Keratinocyte (primary cell): ENCODE measurements at regions not wholly inside any gene's neighbourhood (a gene's known extent, or its start where the extent isn't known, plus 50 kb on each side); places are given as distances from the start of the nearest gene placed in this dataset.

Experiments used
- DNase-seq: peaks from one replicate; pipeline ENCODE4 v3.0.0-alpha.2; 2011; ENCODE audit warnings: low read depth, missing footprints, low spot score
- FAIRE-seq: peaks from 2 replicates; lab custom pipeline; 2011; peaks lifted over from hg19 to GRCh38; lab: Jason Lieb, UNC
- H2AFZ ChIP-seq: 2 replicates; pipeline ENCODE4 v1.6.0; 2012; ENCODE audit warnings: low read length, control low read depth, inconsistent platforms; ENCODE audit not compliant: control insufficient read depth
- H3K27ac ChIP-seq: 2 replicates; pipeline ENCODE4 v1.5.1; 2011; ENCODE audit warnings: low read length; ENCODE audit not compliant: control insufficient read depth, insufficient read depth
- H3K27me3 ChIP-seq: 3 replicates; pipeline ENCODE4 v1.6.0; 2011; ENCODE audit warnings: low read length; ENCODE audit not compliant: control insufficient read depth, insufficient read depth; ENCODE audit errors: extremely low read depth
- H3K36me3 ChIP-seq, 2 experiments: 2 replicates in 1 of 2; 3 replicates in 1 of 2; pipeline ENCODE4 v1.5.1; 2011; ENCODE audit warnings: low read length in 2 of 2, mild to moderate bottlenecking in 1 of 2; ENCODE audit not compliant: control insufficient read depth in 2 of 2, insufficient read depth in 2 of 2; ENCODE audit errors: extremely low read depth in 1 of 2
- H3K4me1 ChIP-seq: 3 replicates; pipeline ENCODE4 v1.5.1; 2011; ENCODE audit warnings: low read length; ENCODE audit not compliant: control insufficient read depth, insufficient read depth; ENCODE audit errors: extremely low read depth
- H3K4me2 ChIP-seq: 3 replicates; pipeline ENCODE4 v1.6.0; 2011; ENCODE audit warnings: low read depth, low read length; ENCODE audit not compliant: control insufficient read depth, insufficient read depth; ENCODE audit errors: extremely low read depth
- H3K4me3 ChIP-seq, 3 experiments: fragments of 200-600 bp in 1 of 3; sonication (generic) in 1 of 3; 2 replicates in 2 of 3; 3 replicates in 1 of 3; pipeline ENCODE4 v1.5.1; 2011 to 2016; ENCODE audit warnings: low read length in 3 of 3, mild to moderate bottlenecking in 3 of 3, control low read depth in 2 of 3, inconsistent platforms in 1 of 3, low read depth in 1 of 3, mixed read lengths in 1 of 3, mixed run types in 1 of 3, moderate library complexity in 1 of 3; ENCODE audit not compliant: control insufficient read depth in 2 of 3, insufficient read depth in 2 of 3; ENCODE audit errors: extremely low read depth in 1 of 3
- H3K79me2 ChIP-seq: 2 replicates; pipeline ENCODE4 v1.6.0; 2012; ENCODE audit warnings: low read length; ENCODE audit not compliant: control insufficient read depth, insufficient read depth
- H3K9ac ChIP-seq: 3 replicates; pipeline ENCODE4 v1.6.0; 2011; ENCODE audit warnings: low read length; ENCODE audit not compliant: control insufficient read depth, insufficient read depth; ENCODE audit errors: extremely low read depth
- H3K9me1 ChIP-seq: 3 replicates; pipeline ENCODE4 v1.6.0; 2011; ENCODE audit warnings: low read length; ENCODE audit not compliant: control insufficient read depth, insufficient read depth; ENCODE audit errors: extremely low read depth
- H3K9me3 ChIP-seq: 2 replicates; pipeline ENCODE4 v1.5.1; 2012; ENCODE audit warnings: low read depth, low read length; ENCODE audit not compliant: control insufficient read depth
- H4K20me1 ChIP-seq: 3 replicates; pipeline ENCODE4 v1.6.0; 2011; ENCODE audit warnings: low read length; ENCODE audit not compliant: control insufficient read depth, insufficient read depth; ENCODE audit errors: extremely low read depth
- EZH2 ChIP-seq: IDR thresholded peaks from one replicate; pipeline ENCODE4 v1.6.1; 2012; ENCODE audit warnings: inconsistent platforms, mild to moderate bottlenecking, low read length, moderate library complexity
- dilution Hi-C: fragments of 300-500 bp; cut with MboI; formaldehyde crosslinking; loops from one replicate; pipeline ENCODE4 v1.7.0; 2020; ENCODE audit warnings: low sequenced_read_pairs; ENCODE audit not compliant: extremely low pct_ligation_motif_present
- TF ChIP-seq, protein P1 (sequence below), 3 experiments: IDR thresholded peaks in 1 of 3; conservative IDR thresholded peaks in 1 of 3; optimal IDR thresholded peaks in 1 of 3; 2 replicates in 2 of 3; 3 replicates in 1 of 3; pipeline versions ENCODE3 to v1.5.1; 2011; ENCODE audit warnings: low read length in 3 of 3, mild to moderate bottlenecking in 3 of 3, moderate library complexity in 2 of 3, control low read depth in 1 of 3, inconsistent platforms in 1 of 3; ENCODE audit not compliant: insufficient read depth in 2 of 3; ENCODE audit errors: extremely low read depth in 1 of 3

GRCh38 chr5:10858945-10859344 lies 97.9 kb upstream of the DAP start:
- H3K4me1 ChIP-seq: no peaks in the 10 kb centered on the region
- no peak overlapping the region for H3K4me3 ChIP-seq
- H3K79me2 ChIP-seq: no peaks in the 10 kb centered on the region
- no peak overlapping the region for H2AFZ ChIP-seq
- H3K9me3 ChIP-seq: no peaks in the 10 kb centered on the region
- FAIRE-seq (no peak), DNase-seq (no peak)
- no peak overlapping the region for H3K4me2 ChIP-seq
- H4K20me1 ChIP-seq: no peaks in the 10 kb centered on the region
- no peak overlapping the region for H3K9ac ChIP-seq
- no peaks in the 10 kb centered on the region for H3K9me1 ChIP-seq
- TF ChIP-seq, protein P1, sequence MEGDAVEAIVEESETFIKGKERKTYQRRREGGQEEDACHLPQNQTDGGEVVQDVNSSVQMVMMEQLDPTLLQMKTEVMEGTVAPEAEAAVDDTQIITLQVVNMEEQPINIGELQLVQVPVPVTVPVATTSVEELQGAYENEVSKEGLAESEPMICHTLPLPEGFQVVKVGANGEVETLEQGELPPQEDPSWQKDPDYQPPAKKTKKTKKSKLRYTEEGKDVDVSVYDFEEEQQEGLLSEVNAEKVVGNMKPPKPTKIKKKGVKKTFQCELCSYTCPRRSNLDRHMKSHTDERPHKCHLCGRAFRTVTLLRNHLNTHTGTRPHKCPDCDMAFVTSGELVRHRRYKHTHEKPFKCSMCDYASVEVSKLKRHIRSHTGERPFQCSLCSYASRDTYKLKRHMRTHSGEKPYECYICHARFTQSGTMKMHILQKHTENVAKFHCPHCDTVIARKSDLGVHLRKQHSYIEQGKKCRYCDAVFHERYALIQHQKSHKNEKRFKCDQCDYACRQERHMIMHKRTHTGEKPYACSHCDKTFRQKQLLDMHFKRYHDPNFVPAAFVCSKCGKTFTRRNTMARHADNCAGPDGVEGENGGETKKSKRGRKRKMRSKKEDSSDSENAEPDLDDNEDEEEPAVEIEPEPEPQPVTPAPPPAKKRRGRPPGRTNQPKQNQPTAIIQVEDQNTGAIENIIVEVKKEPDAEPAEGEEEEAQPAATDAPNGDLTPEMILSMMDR (optimal IDR thresholded peaks at IDR 0.05 in 1 of 3, IDR thresholded peaks at IDR 0.05 in 1 of 3, conservative IDR thresholded peaks at IDR 0.05 in 1 of 3; ENCODE audit: extremely low read depth in 1 of 3, insufficient read depth in 2 of 3, low read length in 3 of 3): no peak
- no peak for TF ChIP-seq EZH2
- dilution Hi-C loops: no loop called here
- no peaks in the 10 kb centered on the region for H3K36me3 ChIP-seq
- peaks cover 3% of the 10 kb centered on the region for H3K27me3 ChIP-seq
- no peak overlapping the region for H3K27ac ChIP-seq

GRCh38 chr5:10858307-10858706 lies 97.3 kb upstream of the DAP start:
- no peaks in the 10 kb centered on the region for H4K20me1 ChIP-seq
- dilution Hi-C loops: no loop called here
- FAIRE-seq: no peak

More at GRCh38 chr5:10858307-10858706, 97.3 kb upstream of the DAP start:
- no peak for TF ChIP-seq EZH2
- TF ChIP-seq, protein P1 (optimal IDR thresholded peaks at IDR 0.05 in 1 of 3, IDR thresholded peaks at IDR 0.05 in 1 of 3, conservative IDR thresholded peaks at IDR 0.05 in 1 of 3; ENCODE audit: extremely low read depth in 1 of 3, insufficient read depth in 2 of 3, low read length in 3 of 3): no peak
- Histone ChIP-seq H3K4me1 (no peaks in the 10 kb centered on the region), H3K27ac (no peak overlapping the region), H3K36me3 (no peaks in the 10 kb centered on the region), H3K9me3 (no peaks in the 10 kb centered on the region), H3K4me2 (no peak overlapping the region), H2AFZ (no peak overlapping the region), H3K9ac (no peak overlapping the region), H3K79me2 (no peaks in the 10 kb centered on the region), H3K9me1 (no peaks in the 10 kb centered on the region), H3K4me3 (no peak overlapping the region), H3K27me3 (peaks cover 3% of the 10 kb centered on the region)
- DNase-seq: no peak
